Stimulated activated effector memory CD8-positive, alpha-beta T cell treated with anti-CD3 and anti-CD28 coated beads, Interleukin-12 subunit alpha, Interleukin-12 subunit beta, amount 100 ng/mL, for 72 hours (primary cell): ENCODE measurements at regions not wholly inside any gene's neighbourhood (a gene's known extent, or its start where the extent isn't known, plus 50 kb on each side); places are given as distances from the start of the nearest gene placed in this dataset.
"Not testable (repeated sequence)": the region's sequence is repeated elsewhere in the genome, so short reads cannot be mapped to it uniquely, and the experiment has no call there.

Experiments
- ATAC-seq: fragments of 150-1000 bp; cut with Tn5 transposase; 2 replicates; pipeline ENCODE4 v1.10.0; 2021
- DNase-seq, 2 donors: peaks; one replicate each; pipeline ENCODE4 v3.0.0; 2021 to 2022; ENCODE audit warnings: low spot score in 2 of 2
- H3K27ac Mint-ChIP-seq: one replicate; pipeline ENCODE4 v1.8.0; 2022; ENCODE audit warnings: mild to moderate bottlenecking, mixed read lengths
- H3K36me3 Mint-ChIP-seq: one replicate; pipeline ENCODE4 v1.8.0; 2022; ENCODE audit warnings: mild to moderate bottlenecking, mixed read lengths
- H3K4me1 Mint-ChIP-seq: one replicate; pipeline ENCODE4 v1.8.0; 2022; ENCODE audit warnings: mixed read lengths
- H3K4me3 Mint-ChIP-seq: one replicate; pipeline ENCODE4 v1.8.0; 2022; ENCODE audit warnings: mild to moderate bottlenecking, mixed read lengths
- H3K9me3 Mint-ChIP-seq: one replicate; pipeline ENCODE4 v1.8.0; 2022; ENCODE audit warnings: mixed read lengths

- H3K4me1 Mint-ChIP-seq: no peaks in the 10 kb centered on the region
- DNase-seq: no peak
- H3K4me3 Mint-ChIP-seq: no peak overlapping the region
- no peak for ATAC-seq
- H3K9me3 Mint-ChIP-seq: peaks cover 18% of the 10 kb centered on the region
- no peaks in the 10 kb centered on the region for H3K36me3 Mint-ChIP-seq
- no peak overlapping the region for H3K27ac Mint-ChIP-seq
These were observed 200.3 kb downstream of the SHOX2 start for GRCh38 chr3:157905885-157906284.

- ATAC-seq, DNase-seq, H3K4me1 Mint-ChIP-seq, H3K27ac Mint-ChIP-seq, H3K4me3 Mint-ChIP-seq, H3K36me3 Mint-ChIP-seq: not testable (repeated sequence)
- H3K9me3 Mint-ChIP-seq: peaks cover 20% of the 10 kb centered on the region
These were observed 203.5 kb downstream of the SHOX2 start for GRCh38 chr3:157902680-157903079.

GRCh38 chr3:157888040-157888439 lies 218.2 kb downstream of the SHOX2 start:
- Mint-ChIP-seq H3K27ac (no peak overlapping the region), H3K36me3 (no peaks in the 10 kb centered on the region), H3K9me3 (no peaks in the 10 kb centered on the region), H3K4me1 (no peaks in the 10 kb centered on the region), H3K4me3 (no peak overlapping the region)
- DNase-seq: no peak
- no peak for ATAC-seq

GRCh38 chr3:157876556-157876955 lies 229.7 kb downstream of the SHOX2 start:
- Mint-ChIP-seq H3K9me3 (peaks cover 4% of the 10 kb centered on the region), H3K27ac (no peak overlapping the region), H3K36me3 (no peaks in the 10 kb centered on the region), H3K4me3 (no peak overlapping the region), H3K4me1 (no peaks in the 10 kb centered on the region)
- ATAC-seq (no peak), DNase-seq (no peak)

GRCh38 chr3:157872902-157873301 lies 233.3 kb downstream of the SHOX2 start:
- ATAC-seq (no peak), DNase-seq (no peak)
- H3K4me1 Mint-ChIP-seq: no peaks in the 10 kb centered on the region
- no peaks in the 10 kb centered on the region for H3K9me3 Mint-ChIP-seq
- H3K27ac Mint-ChIP-seq: no peak overlapping the region
- H3K36me3 Mint-ChIP-seq: no peaks in the 10 kb centered on the region
- no peak overlapping the region for H3K4me3 Mint-ChIP-seq

- no peaks in the 10 kb centered on the region for H3K4me1 Mint-ChIP-seq
- H3K9me3 Mint-ChIP-seq: no peaks in the 10 kb centered on the region
- H3K36me3 Mint-ChIP-seq: no peaks in the 10 kb centered on the region
- no peak overlapping the region for H3K27ac Mint-ChIP-seq
- ATAC-seq: no peak
- no peak overlapping the region for H3K4me3 Mint-ChIP-seq
- DNase-seq: no peak
These were observed 234.3 kb downstream of the SHOX2 start for GRCh38 chr3:157871838-157872460.

- H3K27ac Mint-ChIP-seq: no peak overlapping the region
- H3K9me3 Mint-ChIP-seq: no peaks in the 10 kb centered on the region
- H3K4me1 Mint-ChIP-seq: no peaks in the 10 kb centered on the region
- no peak for ATAC-seq
- DNase-seq: no peak
- H3K36me3 Mint-ChIP-seq: no peaks in the 10 kb centered on the region
- no peak overlapping the region for H3K4me3 Mint-ChIP-seq
These were observed 235.0 kb downstream of the SHOX2 start for GRCh38 chr3:157871248-157871647.

- H3K36me3 Mint-ChIP-seq: no peaks in the 10 kb centered on the region
- no peaks in the 10 kb centered on the region for H3K9me3 Mint-ChIP-seq
- H3K4me3 Mint-ChIP-seq: no peak overlapping the region
- DNase-seq: no peak
- H3K4me1 Mint-ChIP-seq: no peaks in the 10 kb centered on the region
- H3K27ac Mint-ChIP-seq: no peak overlapping the region
- ATAC-seq: no peak
These were observed 237.3 kb downstream of the SHOX2 start for GRCh38 chr3:157868946-157869345.

GRCh38 chr3:157868196-157868595 lies 238.0 kb downstream of the SHOX2 start:
- Mint-ChIP-seq H3K36me3 (no peaks in the 10 kb centered on the region), H3K4me1 (no peaks in the 10 kb centered on the region), H3K4me3 (no peak overlapping the region), H3K27ac (no peak overlapping the region), H3K9me3 (no peaks in the 10 kb centered on the region)
- ATAC-seq (no peak), DNase-seq (no peak)

- H3K4me1 Mint-ChIP-seq: no peaks in the 10 kb centered on the region
- DNase-seq (peak; percentile 27 to 61), ATAC-seq (peak; percentile 66)
- H3K36me3 Mint-ChIP-seq: no peaks in the 10 kb centered on the region
- H3K9me3 Mint-ChIP-seq: no peaks in the 10 kb centered on the region
- no peak overlapping the region for H3K4me3 Mint-ChIP-seq
- no peak overlapping the region for H3K27ac Mint-ChIP-seq
These were observed 240.7 kb downstream of the SHOX2 start for GRCh38 chr3:157865352-157866000.

- H3K4me1 Mint-ChIP-seq: no peaks in the 10 kb centered on the region
- no peaks in the 10 kb centered on the region for H3K36me3 Mint-ChIP-seq
- no peak overlapping the region for H3K27ac Mint-ChIP-seq
- DNase-seq (no peak), ATAC-seq (no peak)
- no peak overlapping the region for H3K4me3 Mint-ChIP-seq
- H3K9me3 Mint-ChIP-seq: no peaks in the 10 kb centered on the region
These were observed 245.0 kb downstream of the SHOX2 start for GRCh38 chr3:157861076-157861765.

- ATAC-seq: no peak
- Mint-ChIP-seq H3K9me3 (no peaks in the 10 kb centered on the region), H3K27ac (no peak overlapping the region), H3K4me1 (no peaks in the 10 kb centered on the region), H3K36me3 (no peaks in the 10 kb centered on the region), H3K4me3 (no peak overlapping the region)
- DNase-seq: no peak
These were observed 246.7 kb downstream of the SHOX2 start for GRCh38 chr3:157859541-157859940.

GRCh38 chr3:157858821-157859220 lies 247.4 kb downstream of the SHOX2 start:
- DNase-seq (no peak), ATAC-seq (no peak)
- Mint-ChIP-seq H3K4me3 (no peak overlapping the region), H3K27ac (no peak overlapping the region), H3K36me3 (no peaks in the 10 kb centered on the region), H3K4me1 (no peaks in the 10 kb centered on the region), H3K9me3 (no peaks in the 10 kb centered on the region)

GRCh38 chr3:157857440-157857839 lies 248.8 kb downstream of the SHOX2 start:
- Mint-ChIP-seq H3K36me3 (no peaks in the 10 kb centered on the region), H3K4me1 (no peaks in the 10 kb centered on the region), H3K9me3 (no peaks in the 10 kb centered on the region), H3K27ac (no peak overlapping the region), H3K4me3 (no peak overlapping the region)
- DNase-seq (no peak), ATAC-seq (no peak)

GRCh38 chr3:157856078-157856939 lies 249.9 kb downstream of the SHOX2 start:
- Mint-ChIP-seq H3K4me3 (no peak overlapping the region), H3K36me3 (no peaks in the 10 kb centered on the region), H3K9me3 (no peaks in the 10 kb centered on the region), H3K4me1 (no peaks in the 10 kb centered on the region), H3K27ac (no peak overlapping the region)
- ATAC-seq (no peak), DNase-seq (no peak)
